ENCODE measurements at regions not wholly inside any gene's neighbourhood (a gene's known extent, or its start where the extent isn't known, plus 50 kb on each side); places are given as distances from the start of the nearest gene placed in this dataset.

DNA sequence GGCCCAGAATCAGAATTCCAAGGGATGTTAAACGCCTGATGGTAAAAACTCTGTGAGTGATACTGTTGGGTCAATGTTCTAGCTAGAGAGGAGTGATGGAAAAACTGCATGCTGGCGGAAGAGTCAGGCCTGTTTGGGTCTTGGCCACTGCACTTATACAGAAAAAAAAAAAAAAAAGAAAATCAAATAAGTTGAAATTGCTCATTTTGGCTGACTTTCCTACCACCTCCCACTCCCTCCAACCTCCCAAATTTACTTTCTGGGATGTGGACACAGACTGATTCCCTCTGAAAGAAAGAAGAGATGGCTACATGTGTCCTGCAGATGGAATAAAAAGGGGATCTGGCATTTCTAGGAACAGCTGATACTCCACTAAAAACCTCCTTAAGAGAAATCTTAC is 234.1 kb upstream of the GIMD1 start:
- TF ChIP-seq, protein P1, sequence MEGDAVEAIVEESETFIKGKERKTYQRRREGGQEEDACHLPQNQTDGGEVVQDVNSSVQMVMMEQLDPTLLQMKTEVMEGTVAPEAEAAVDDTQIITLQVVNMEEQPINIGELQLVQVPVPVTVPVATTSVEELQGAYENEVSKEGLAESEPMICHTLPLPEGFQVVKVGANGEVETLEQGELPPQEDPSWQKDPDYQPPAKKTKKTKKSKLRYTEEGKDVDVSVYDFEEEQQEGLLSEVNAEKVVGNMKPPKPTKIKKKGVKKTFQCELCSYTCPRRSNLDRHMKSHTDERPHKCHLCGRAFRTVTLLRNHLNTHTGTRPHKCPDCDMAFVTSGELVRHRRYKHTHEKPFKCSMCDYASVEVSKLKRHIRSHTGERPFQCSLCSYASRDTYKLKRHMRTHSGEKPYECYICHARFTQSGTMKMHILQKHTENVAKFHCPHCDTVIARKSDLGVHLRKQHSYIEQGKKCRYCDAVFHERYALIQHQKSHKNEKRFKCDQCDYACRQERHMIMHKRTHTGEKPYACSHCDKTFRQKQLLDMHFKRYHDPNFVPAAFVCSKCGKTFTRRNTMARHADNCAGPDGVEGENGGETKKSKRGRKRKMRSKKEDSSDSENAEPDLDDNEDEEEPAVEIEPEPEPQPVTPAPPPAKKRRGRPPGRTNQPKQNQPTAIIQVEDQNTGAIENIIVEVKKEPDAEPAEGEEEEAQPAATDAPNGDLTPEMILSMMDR (IDR thresholded peaks at IDR 0.05; ENCODE audit: insufficient read depth, low read depth, low read length) = no peak
- no peak for TF ChIP-seq EZH2 (IDR thresholded peaks at IDR 0.05; ENCODE audit: insufficient read depth, low read length)

Measured in astrocyte (in vitro differentiated cells and primary cell).